ENCODE measurements at regions not wholly inside any gene's neighbourhood (a gene's known extent, or its start where the extent isn't known, plus 50 kb on each side); places are given as distances from the start of the nearest gene placed in this dataset.
"Not testable (repeated sequence)": the region's sequence is repeated elsewhere in the genome, so short reads cannot be mapped to it uniquely, and the experiment has no call there.

GRCh38 chr5:100013305-100013704 lies 521.9 kb upstream of the FAM174A start:
- intact Hi-C loops (cut with DNase I); ATAC-seq (ENCODE audit: low FRiP score); H3K4me3 ChIP-seq (ENCODE audit: low read length in 2 of 2); H3K27ac ChIP-seq (ENCODE audit: low read depth in 1 of 2, low read length in 2 of 2); H3K36me3 ChIP-seq (ENCODE audit: control insufficient read depth in 1 of 2, insufficient read depth in 2 of 2, low read length in 1 of 2); H3K27me3 ChIP-seq (ENCODE audit: control insufficient read depth in 1 of 2, insufficient read depth in 2 of 2, low read length in 1 of 2); DNase-seq; H3K9me3 ChIP-seq (ENCODE audit: control insufficient read depth, low read length); H3K4me1 ChIP-seq (ENCODE audit: control insufficient read depth in 1 of 2, insufficient read depth in 2 of 2, low read length in 2 of 2): not testable (repeated sequence)
- WGBS, 2 donors = 81 to 89% methylated on average over 4 of the region's 4 CpGs

GRCh38 chr5:100011160-100011559 lies 524.0 kb upstream of the FAM174A start:
- H3K27me3 ChIP-seq (ENCODE audit: control insufficient read depth in 1 of 2, insufficient read depth in 2 of 2, low read length in 1 of 2); ATAC-seq (ENCODE audit: low FRiP score); intact Hi-C loops (cut with DNase I); H3K36me3 ChIP-seq (ENCODE audit: control insufficient read depth in 1 of 2, insufficient read depth in 2 of 2, low read length in 1 of 2); H3K9me3 ChIP-seq (ENCODE audit: control insufficient read depth, low read length); H3K27ac ChIP-seq (ENCODE audit: low read depth in 1 of 2, low read length in 2 of 2); H3K4me3 ChIP-seq (ENCODE audit: low read length in 2 of 2); DNase-seq; H3K4me1 ChIP-seq (ENCODE audit: control insufficient read depth in 1 of 2, insufficient read depth in 2 of 2, low read length in 2 of 2): not testable (repeated sequence)
- WGBS, 2 donors = 92 to 93% methylated on average over 10 of the region's 10 CpGs

GRCh38 chr5:100004969-100005368 lies 530.2 kb upstream of the FAM174A start:
- intact Hi-C loops (cut with DNase I) = no loop called here
- H3K4me1 ChIP-seq (ENCODE audit: control insufficient read depth in 1 of 2, insufficient read depth in 2 of 2, low read length in 2 of 2) = no peaks in the 10 kb centered on the region
- no peak overlapping the region for H3K4me3 ChIP-seq (ENCODE audit: low read length in 2 of 2)
- H3K9me3 ChIP-seq (ENCODE audit: control insufficient read depth, low read length) = no peaks in the 10 kb centered on the region
- no peaks in the 10 kb centered on the region for H3K27me3 ChIP-seq (ENCODE audit: control insufficient read depth in 1 of 2, insufficient read depth in 2 of 2, low read length in 1 of 2)
- no peak overlapping the region for H3K27ac ChIP-seq (ENCODE audit: low read depth in 1 of 2, low read length in 2 of 2)
- ATAC-seq (ENCODE audit: low FRiP score) (no peak), DNase-seq (no peak)
- H3K36me3 ChIP-seq (ENCODE audit: control insufficient read depth in 1 of 2, insufficient read depth in 2 of 2, low read length in 1 of 2) = no peaks in the 10 kb centered on the region

GRCh38 chr5:99998319-99998718 lies 536.9 kb upstream of the FAM174A start:
- WGBS, 2 donors = 18 to 24% methylated on average over 2 of the region's 2 CpGs
- H3K4me1 ChIP-seq (ENCODE audit: control insufficient read depth in 1 of 2, insufficient read depth in 2 of 2, low read length in 2 of 2) = no peaks in the 10 kb centered on the region
- no peaks in the 10 kb centered on the region for H3K27me3 ChIP-seq (ENCODE audit: control insufficient read depth in 1 of 2, insufficient read depth in 2 of 2, low read length in 1 of 2)
- H3K27ac ChIP-seq (ENCODE audit: low read depth in 1 of 2, low read length in 2 of 2) = no peak overlapping the region
- H3K36me3 ChIP-seq (ENCODE audit: control insufficient read depth in 1 of 2, insufficient read depth in 2 of 2, low read length in 1 of 2) = no peaks in the 10 kb centered on the region
- ATAC-seq (ENCODE audit: low FRiP score) = no peak
- DNase-seq = no peak
- no peak overlapping the region for H3K4me3 ChIP-seq (ENCODE audit: low read length in 2 of 2)
- no peaks in the 10 kb centered on the region for H3K9me3 ChIP-seq (ENCODE audit: control insufficient read depth, low read length)
- intact Hi-C loops (cut with DNase I) = no loop called here

- Histone ChIP-seq H3K27me3 (ENCODE audit: control insufficient read depth in 1 of 2, insufficient read depth in 2 of 2, low read length in 1 of 2) (peaks cover 0 to 4% of the 10 kb centered on the region in 2 donors), H3K27ac (ENCODE audit: low read depth in 1 of 2, low read length in 2 of 2) (no peak overlapping the region), H3K36me3 (ENCODE audit: control insufficient read depth in 1 of 2, insufficient read depth in 2 of 2, low read length in 1 of 2) (no peaks in the 10 kb centered on the region), H3K9me3 (ENCODE audit: control insufficient read depth, low read length) (no peaks in the 10 kb centered on the region), H3K4me3 (ENCODE audit: low read length in 2 of 2) (no peak overlapping the region), H3K4me1 (ENCODE audit: control insufficient read depth in 1 of 2, insufficient read depth in 2 of 2, low read length in 2 of 2) (no peaks in the 10 kb centered on the region)
- intact Hi-C loops (cut with DNase I) = no loop called here
- DNase-seq (no peak), ATAC-seq (ENCODE audit: low FRiP score) (no peak)
- WGBS, 2 donors = 66 to 74% methylated on average over 2 of the region's 2 CpGs
Observed at GRCh38 chr5:99995407-99995806, 539.8 kb upstream of the FAM174A start.

- intact Hi-C loops (cut with DNase I) = no loop called here
- H3K4me3 ChIP-seq (ENCODE audit: low read length in 2 of 2) = no peak overlapping the region
- H3K36me3 ChIP-seq (ENCODE audit: control insufficient read depth in 1 of 2, insufficient read depth in 2 of 2, low read length in 1 of 2) = no peaks in the 10 kb centered on the region
- DNase-seq (no peak), ATAC-seq (ENCODE audit: low FRiP score) (no peak)
- no peaks in the 10 kb centered on the region for H3K27me3 ChIP-seq (ENCODE audit: control insufficient read depth in 1 of 2, insufficient read depth in 2 of 2, low read length in 1 of 2)
- no peak overlapping the region for H3K27ac ChIP-seq (ENCODE audit: low read depth in 1 of 2, low read length in 2 of 2)
- H3K4me1 ChIP-seq (ENCODE audit: control insufficient read depth in 1 of 2, insufficient read depth in 2 of 2, low read length in 2 of 2) = no peaks in the 10 kb centered on the region
- 57 to 67% methylated on average over 4 of the region's 4 CpGs for WGBS, 2 donors
- no peaks in the 10 kb centered on the region for H3K9me3 ChIP-seq (ENCODE audit: control insufficient read depth, low read length)
Observed at GRCh38 chr5:99973779-99974178, 561.4 kb upstream of the FAM174A start.

GRCh38 chr5:99955962-99956361 lies 579.2 kb upstream of the FAM174A start:
- DNase-seq (no peak), ATAC-seq (ENCODE audit: low FRiP score) (peak; percentile 38)
- intact Hi-C loops (cut with DNase I) = no loop called here
- Histone ChIP-seq H3K36me3 (ENCODE audit: control insufficient read depth in 1 of 2, insufficient read depth in 2 of 2, low read length in 1 of 2) (no peaks in the 10 kb centered on the region), H3K4me3 (ENCODE audit: low read length in 2 of 2) (no peak overlapping the region), H3K9me3 (ENCODE audit: control insufficient read depth, low read length) (no peaks in the 10 kb centered on the region), H3K27ac (ENCODE audit: low read depth in 1 of 2, low read length in 2 of 2) (no peak overlapping the region), H3K27me3 (ENCODE audit: control insufficient read depth in 1 of 2, insufficient read depth in 2 of 2, low read length in 1 of 2) (no peaks in the 10 kb centered on the region), H3K4me1 (ENCODE audit: control insufficient read depth in 1 of 2, insufficient read depth in 2 of 2, low read length in 2 of 2) (no peaks in the 10 kb centered on the region)
- 81 to 84% methylated on average over 8 of the region's 8 CpGs for WGBS, 2 donors

DNA sequence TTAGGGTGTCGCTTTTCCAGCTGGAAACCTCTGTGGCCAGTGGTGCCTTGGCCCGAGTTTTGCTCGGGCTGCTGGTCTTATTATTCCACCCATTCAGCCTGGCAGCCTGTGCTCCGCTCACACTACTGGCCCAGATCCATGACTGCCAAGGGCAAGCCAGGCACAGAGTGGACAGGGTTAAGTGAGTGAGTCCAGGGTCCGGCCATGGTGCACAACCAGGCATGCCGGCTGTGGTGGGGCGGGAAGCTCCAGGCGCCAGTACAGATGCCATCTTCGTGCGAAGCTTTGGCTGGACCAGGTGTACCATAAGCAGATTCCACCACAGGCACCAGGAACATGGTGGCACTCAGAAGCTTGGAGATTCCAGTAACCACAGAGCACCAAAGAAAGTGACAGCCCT lies 580.2 kb upstream of the FAM174A start:
- WGBS, 2 donors = 86 to 92% methylated on average over 10 of the region's 10 CpGs
- no peak overlapping the region for H3K4me3 ChIP-seq (ENCODE audit: low read length in 2 of 2)
- ATAC-seq (ENCODE audit: low FRiP score) (no peak), DNase-seq (no peak)
- H3K27ac ChIP-seq (ENCODE audit: low read depth in 1 of 2, low read length in 2 of 2) = no peak overlapping the region
- H3K9me3 ChIP-seq (ENCODE audit: control insufficient read depth, low read length) = no peaks in the 10 kb centered on the region
- H3K36me3 ChIP-seq (ENCODE audit: control insufficient read depth in 1 of 2, insufficient read depth in 2 of 2, low read length in 1 of 2) = no peaks in the 10 kb centered on the region
- intact Hi-C loops (cut with DNase I) = no loop called here
- no peaks in the 10 kb centered on the region for H3K27me3 ChIP-seq (ENCODE audit: control insufficient read depth in 1 of 2, insufficient read depth in 2 of 2, low read length in 1 of 2)
- H3K4me1 ChIP-seq (ENCODE audit: control insufficient read depth in 1 of 2, insufficient read depth in 2 of 2, low read length in 2 of 2) = no peaks in the 10 kb centered on the region

GRCh38 chr5:99949969-99950524 lies 585.1 kb upstream of the FAM174A start:
- H3K27ac ChIP-seq (ENCODE audit: low read depth in 1 of 2, low read length in 2 of 2) = no peak overlapping the region
- 84 to 87% methylated on average over 12 of the region's 12 CpGs for WGBS, 2 donors
- no peak overlapping the region for H3K4me3 ChIP-seq (ENCODE audit: low read length in 2 of 2)
- no peaks in the 10 kb centered on the region for H3K9me3 ChIP-seq (ENCODE audit: control insufficient read depth, low read length)
- DNase-seq (no peak), ATAC-seq (ENCODE audit: low FRiP score) (peak; percentile 21)
- intact Hi-C loops (cut with DNase I) = no loop called here
- no peaks in the 10 kb centered on the region for H3K36me3 ChIP-seq (ENCODE audit: control insufficient read depth in 1 of 2, insufficient read depth in 2 of 2, low read length in 1 of 2)
- H3K27me3 ChIP-seq (ENCODE audit: control insufficient read depth in 1 of 2, insufficient read depth in 2 of 2, low read length in 1 of 2) = no peaks in the 10 kb centered on the region
- H3K4me1 ChIP-seq (ENCODE audit: control insufficient read depth in 1 of 2, insufficient read depth in 2 of 2, low read length in 2 of 2) = no peaks in the 10 kb centered on the region
